MG63 (cell line): ENCODE measurements at regions not wholly inside any gene's neighbourhood (a gene's known extent, or its start where the extent isn't known, plus 50 kb on each side); places are given as distances from the start of the nearest gene placed in this dataset.

ENCODE experiments used
- DNase-seq: peaks from one replicate; pipeline ENCODE4 v3.0.0-alpha.2; 2020
- H3K27me3 ChIP-seq: fragments of 250-450 bp; sonication (Bioruptor Pico); 2 replicates; pipeline ENCODE4 v1.5.1; 2020; ENCODE audit warnings: mild to moderate bottlenecking, moderate library complexity
- H3K36me3 ChIP-seq: fragments of 250-450 bp; sonication (Bioruptor Pico); 2 replicates; pipeline ENCODE4 v1.5.1; 2020; ENCODE audit warnings: mild to moderate bottlenecking, moderate library complexity
- H3K4me3 ChIP-seq: fragments of 250-450 bp; sonication (Bioruptor Pico); 2 replicates; pipeline ENCODE4 v1.5.1; 2020; ENCODE audit warnings: mild to moderate bottlenecking, moderate library complexity
- H3K9me3 ChIP-seq: fragments of 250-450 bp; sonication (Bioruptor Pico); 2 replicates; pipeline ENCODE4 v1.5.1; 2020; ENCODE audit warnings: mild to moderate bottlenecking, moderate library complexity

GRCh38 chr16:87239545-87239944 is 77.6 kb downstream of the C16orf95 start:
- H3K9me3 ChIP-seq: no peaks in the 10 kb centered on the region
- DNase-seq: no peak
- H3K36me3 ChIP-seq: no peaks in the 10 kb centered on the region
- no peak overlapping the region for H3K4me3 ChIP-seq
- no peaks in the 10 kb centered on the region for H3K27me3 ChIP-seq

- Histone ChIP-seq H3K4me3 (no peak overlapping the region), H3K36me3 (no peaks in the 10 kb centered on the region), H3K9me3 (no peaks in the 10 kb centered on the region), H3K27me3 (no peaks in the 10 kb centered on the region)
- no peak for DNase-seq
Observed at GRCh38 chr16:87240211-87241136, 76.7 kb downstream of the C16orf95 start.

GRCh38 chr16:87241137-87241771 is 75.9 kb downstream of the C16orf95 start:
- no peaks in the 10 kb centered on the region for H3K27me3 ChIP-seq
- H3K4me3 ChIP-seq: no peak overlapping the region
- H3K36me3 ChIP-seq: no peaks in the 10 kb centered on the region
- no peaks in the 10 kb centered on the region for H3K9me3 ChIP-seq
- no peak for DNase-seq

- Histone ChIP-seq H3K4me3 (no peak overlapping the region), H3K36me3 (no peaks in the 10 kb centered on the region), H3K27me3 (no peaks in the 10 kb centered on the region), H3K9me3 (no peaks in the 10 kb centered on the region)
- no peak for DNase-seq
Observed at GRCh38 chr16:87243478-87243877, 73.7 kb downstream of the C16orf95 start.

GRCh38 chr16:87244636-87245197 is 72.5 kb downstream of the C16orf95 start:
- no peak for DNase-seq
- Histone ChIP-seq H3K27me3 (no peaks in the 10 kb centered on the region), H3K4me3 (no peak overlapping the region), H3K36me3 (no peaks in the 10 kb centered on the region), H3K9me3 (no peaks in the 10 kb centered on the region)

- Histone ChIP-seq H3K4me3 (no peak overlapping the region), H3K27me3 (no peaks in the 10 kb centered on the region), H3K9me3 (no peaks in the 10 kb centered on the region), H3K36me3 (no peaks in the 10 kb centered on the region)
- DNase-seq: no peak
Observed at GRCh38 chr16:87245511-87245910, 71.7 kb downstream of the C16orf95 start.

- no peak overlapping the region for H3K4me3 ChIP-seq
- H3K9me3 ChIP-seq: no peaks in the 10 kb centered on the region
- no peaks in the 10 kb centered on the region for H3K36me3 ChIP-seq
- no peak for DNase-seq
- H3K27me3 ChIP-seq: no peaks in the 10 kb centered on the region
Observed at GRCh38 chr16:87246269-87247065, 70.7 kb downstream of the C16orf95 start.

GRCh38 chr16:87248714-87249113 is 68.5 kb downstream of the C16orf95 start:
- H3K9me3 ChIP-seq: no peaks in the 10 kb centered on the region
- no peaks in the 10 kb centered on the region for H3K27me3 ChIP-seq
- no peaks in the 10 kb centered on the region for H3K36me3 ChIP-seq
- no peak for DNase-seq
- H3K4me3 ChIP-seq: no peak overlapping the region

GRCh38 chr16:87249425-87249824 is 67.8 kb downstream of the C16orf95 start:
- no peak overlapping the region for H3K4me3 ChIP-seq
- no peaks in the 10 kb centered on the region for H3K27me3 ChIP-seq
- no peaks in the 10 kb centered on the region for H3K9me3 ChIP-seq
- DNase-seq: no peak
- H3K36me3 ChIP-seq: no peaks in the 10 kb centered on the region

- DNase-seq: no peak
- no peaks in the 10 kb centered on the region for H3K27me3 ChIP-seq
- H3K4me3 ChIP-seq: no peak overlapping the region
- no peaks in the 10 kb centered on the region for H3K36me3 ChIP-seq
- H3K9me3 ChIP-seq: no peaks in the 10 kb centered on the region
Observed at GRCh38 chr16:87250431-87250960, 66.7 kb downstream of the C16orf95 start.

- H3K9me3 ChIP-seq: no peaks in the 10 kb centered on the region
- DNase-seq: peak; percentile 74
- no peaks in the 10 kb centered on the region for H3K36me3 ChIP-seq
- no peak overlapping the region for H3K4me3 ChIP-seq
- H3K27me3 ChIP-seq: no peaks in the 10 kb centered on the region
Observed at GRCh38 chr16:87252269-87252970, 64.8 kb downstream of the C16orf95 start.
